OCI-LY1 (cell line): ENCODE measurements at regions not wholly inside any gene's neighbourhood (a gene's known extent, or its start where the extent isn't known, plus 50 kb on each side); places are given as distances from the start of the nearest gene placed in this dataset.

Experiments
- H2AFZ ChIP-seq: fragments of 200-600 bp; sonication (generic), shearing (Covaris generic); 2 replicates; pipeline ENCODE4 v1.6.0; 2014; ENCODE audit warnings: antibody characterized with exemption, mild to moderate bottlenecking, low read length
- H3F3A ChIP-seq: fragments of 200-600 bp; sonication (generic), shearing (Covaris generic); 2 replicates; pipeline ENCODE4 v1.6.0; 2014; ENCODE audit warnings: mild to moderate bottlenecking, antibody characterized with exemption, low read length, moderate library complexity; ENCODE audit not compliant: insufficient read depth
- H3K27ac ChIP-seq: fragments of 200-600 bp; sonication (generic); 2 replicates; pipeline ENCODE4 v1.5.1; 2014; ENCODE audit warnings: low read length, mixed run types, mild to moderate bottlenecking, low read depth; ENCODE audit not compliant: poor library complexity, severe bottlenecking
- H3K27me3 ChIP-seq: fragments of 200-600 bp; sonication (generic); 2 replicates; pipeline ENCODE4 v1.6.0; 2014; ENCODE audit warnings: antibody characterized with exemption, mild to moderate bottlenecking, low read length, moderate library complexity; ENCODE audit not compliant: insufficient read depth
- H3K36me3 ChIP-seq: fragments of 200-600 bp; sonication (generic); 2 replicates; pipeline ENCODE4 v1.6.1; 2014; ENCODE audit warnings: mild to moderate bottlenecking, antibody characterized with exemption, low read length, moderate library complexity, mixed read lengths; ENCODE audit not compliant: insufficient read depth
- H3K4me1 ChIP-seq: fragments of 200-600 bp; sonication (generic); 2 replicates; pipeline ENCODE4 v1.5.1; 2014; ENCODE audit warnings: mild to moderate bottlenecking, low read length, moderate library complexity; ENCODE audit not compliant: insufficient read depth, severe bottlenecking
- H3K4me2 ChIP-seq: fragments of 200-600 bp; sonication (generic), shearing (Covaris generic); 2 replicates; pipeline ENCODE4 v1.6.1; 2014; ENCODE audit warnings: low read length
- H3K4me3 ChIP-seq: fragments of 200-600 bp; sonication (generic); 2 replicates; pipeline ENCODE4 v1.5.1; 2014; ENCODE audit warnings: low read length, low read depth, mild to moderate bottlenecking, mixed read lengths; ENCODE audit not compliant: poor library complexity, severe bottlenecking
- H3K79me2 ChIP-seq: fragments of 200-600 bp; shearing (Covaris generic); 2 replicates; pipeline ENCODE4 v1.6.1; 2016; ENCODE audit warnings: mixed run types, low read length, mixed read lengths; ENCODE audit not compliant: insufficient read depth
- H3K9ac ChIP-seq: fragments of 200-600 bp; sonication (generic), shearing (Covaris generic); 2 replicates; pipeline ENCODE4 v1.6.1; 2014; ENCODE audit warnings: mild to moderate bottlenecking, low read length, mixed read lengths
- H3K9me2 ChIP-seq: fragments of 200-600 bp; sonication (generic), shearing (Covaris generic); 2 replicates; pipeline ENCODE4 v1.6.1; 2014; ENCODE audit warnings: low read depth, mild to moderate bottlenecking, low read length, mixed read lengths
- H3K9me3 ChIP-seq: fragments of 200-600 bp; shearing (Covaris generic); 2 replicates; pipeline ENCODE4 v1.6.1; 2014; ENCODE audit warnings: low read length, mixed read lengths
- H4K20me1 ChIP-seq: fragments of 200-600 bp; sonication (generic), shearing (Covaris generic); 2 replicates; pipeline ENCODE4 v1.6.0; 2016; ENCODE audit warnings: mild to moderate bottlenecking, low read length; ENCODE audit not compliant: insufficient read depth
- CTCF ChIP-seq: fragments of 200-600 bp; sonication (generic), shearing (Covaris generic); IDR thresholded peaks from 2 replicates; pipeline ENCODE4 v1.5.1; 2017; ENCODE audit warnings: mild to moderate bottlenecking, antibody characterized with exemption, low read length, moderate library complexity, mixed read lengths
- EZH2 ChIP-seq: fragments of 200-600 bp; sonication (generic), shearing (Covaris generic); IDR thresholded peaks from 2 replicates; pipeline ENCODE4 v1.8.0; 2017; ENCODE audit warnings: borderline replicate concordance, mixed run types, mild to moderate bottlenecking, antibody characterized with exemption, low read length, moderate library complexity, mixed read lengths

GRCh38 chr2:134780972-134781371 lies 57.4 kb upstream of the ACMSD start:
- Histone ChIP-seq H3F3A (no peaks in the 10 kb centered on the region), H3K9ac (no peak overlapping the region), H3K9me3 (no peaks in the 10 kb centered on the region), H3K36me3 (no peaks in the 10 kb centered on the region), H3K27me3 (no peaks in the 10 kb centered on the region), H3K4me2 (no peak overlapping the region), H3K9me2 (no peaks in the 10 kb centered on the region), H3K4me1 (no peaks in the 10 kb centered on the region), H4K20me1 (no peaks in the 10 kb centered on the region), H3K27ac (no peak overlapping the region), H2AFZ (no peak overlapping the region), H3K79me2 (no peaks in the 10 kb centered on the region), H3K4me3 (no peak overlapping the region)
- TF ChIP-seq EZH2, result no peak
- TF ChIP-seq CTCF, result no peak

- no peaks in the 10 kb centered on the region for H3F3A ChIP-seq
- H3K9me2 ChIP-seq, result no peaks in the 10 kb centered on the region
- H3K4me3 ChIP-seq, result no peak overlapping the region
- no peak overlapping the region for H3K9ac ChIP-seq
- H3K4me1 ChIP-seq, result no peaks in the 10 kb centered on the region
- no peaks in the 10 kb centered on the region for H3K9me3 ChIP-seq
- H4K20me1 ChIP-seq, result no peaks in the 10 kb centered on the region
- no peaks in the 10 kb centered on the region for H3K79me2 ChIP-seq
- no peak overlapping the region for H3K4me2 ChIP-seq
- no peaks in the 10 kb centered on the region for H3K27me3 ChIP-seq
- H2AFZ ChIP-seq, result no peak overlapping the region
- TF ChIP-seq EZH2, result no peak
- no peak for TF ChIP-seq CTCF
- no peak overlapping the region for H3K27ac ChIP-seq
- H3K36me3 ChIP-seq, result no peaks in the 10 kb centered on the region
These were observed 56.3 kb upstream of the ACMSD start for GRCh38 chr2:134782107-134782506.

GRCh38 chr2:134782792-134783191 lies 55.6 kb upstream of the ACMSD start:
- Histone ChIP-seq H3K27me3 (no peaks in the 10 kb centered on the region), H3K27ac (no peak overlapping the region), H3K9me3 (no peaks in the 10 kb centered on the region), H3K79me2 (no peaks in the 10 kb centered on the region), H3K4me2 (no peak overlapping the region), H3F3A (no peaks in the 10 kb centered on the region), H3K4me3 (no peak overlapping the region), H3K36me3 (no peaks in the 10 kb centered on the region), H4K20me1 (no peaks in the 10 kb centered on the region), H3K9me2 (no peaks in the 10 kb centered on the region), H3K4me1 (no peaks in the 10 kb centered on the region), H3K9ac (no peak overlapping the region), H2AFZ (no peak overlapping the region)
- no peak for TF ChIP-seq EZH2
- peak; percentile 51; the same call in 1 of the 2 replicates for TF ChIP-seq CTCF
